OCI-LY1 (cell line): ENCODE measurements at regions not wholly inside any gene's neighbourhood (a gene's known extent, or its start where the extent isn't known, plus 50 kb on each side); places are given as distances from the start of the nearest gene placed in this dataset.

Source experiments
- H2AFZ ChIP-seq: fragments of 200-600 bp; sonication (generic), shearing (Covaris generic); 2 replicates; pipeline ENCODE4 v1.6.0; 2014; ENCODE audit warnings: antibody characterized with exemption, mild to moderate bottlenecking, low read length
- H3F3A ChIP-seq: fragments of 200-600 bp; sonication (generic), shearing (Covaris generic); 2 replicates; pipeline ENCODE4 v1.6.0; 2014; ENCODE audit warnings: mild to moderate bottlenecking, antibody characterized with exemption, low read length, moderate library complexity; ENCODE audit not compliant: insufficient read depth
- H3K27ac ChIP-seq: fragments of 200-600 bp; sonication (generic); 2 replicates; pipeline ENCODE4 v1.5.1; 2014; ENCODE audit warnings: low read length, mixed run types, mild to moderate bottlenecking, low read depth; ENCODE audit not compliant: poor library complexity, severe bottlenecking
- H3K27me3 ChIP-seq: fragments of 200-600 bp; sonication (generic); 2 replicates; pipeline ENCODE4 v1.6.0; 2014; ENCODE audit warnings: antibody characterized with exemption, mild to moderate bottlenecking, low read length, moderate library complexity; ENCODE audit not compliant: insufficient read depth
- H3K36me3 ChIP-seq: fragments of 200-600 bp; sonication (generic); 2 replicates; pipeline ENCODE4 v1.6.1; 2014; ENCODE audit warnings: mild to moderate bottlenecking, antibody characterized with exemption, low read length, moderate library complexity, mixed read lengths; ENCODE audit not compliant: insufficient read depth
- H3K4me1 ChIP-seq: fragments of 200-600 bp; sonication (generic); 2 replicates; pipeline ENCODE4 v1.5.1; 2014; ENCODE audit warnings: mild to moderate bottlenecking, low read length, moderate library complexity; ENCODE audit not compliant: insufficient read depth, severe bottlenecking
- H3K4me2 ChIP-seq: fragments of 200-600 bp; sonication (generic), shearing (Covaris generic); 2 replicates; pipeline ENCODE4 v1.6.1; 2014; ENCODE audit warnings: low read length
- H3K4me3 ChIP-seq: fragments of 200-600 bp; sonication (generic); 2 replicates; pipeline ENCODE4 v1.5.1; 2014; ENCODE audit warnings: low read length, low read depth, mild to moderate bottlenecking, mixed read lengths; ENCODE audit not compliant: poor library complexity, severe bottlenecking
- H3K79me2 ChIP-seq: fragments of 200-600 bp; shearing (Covaris generic); 2 replicates; pipeline ENCODE4 v1.6.1; 2016; ENCODE audit warnings: mixed run types, low read length, mixed read lengths; ENCODE audit not compliant: insufficient read depth
- H3K9ac ChIP-seq: fragments of 200-600 bp; sonication (generic), shearing (Covaris generic); 2 replicates; pipeline ENCODE4 v1.6.1; 2014; ENCODE audit warnings: mild to moderate bottlenecking, low read length, mixed read lengths
- H3K9me2 ChIP-seq: fragments of 200-600 bp; sonication (generic), shearing (Covaris generic); 2 replicates; pipeline ENCODE4 v1.6.1; 2014; ENCODE audit warnings: low read depth, mild to moderate bottlenecking, low read length, mixed read lengths
- H3K9me3 ChIP-seq: fragments of 200-600 bp; shearing (Covaris generic); 2 replicates; pipeline ENCODE4 v1.6.1; 2014; ENCODE audit warnings: low read length, mixed read lengths
- H4K20me1 ChIP-seq: fragments of 200-600 bp; sonication (generic), shearing (Covaris generic); 2 replicates; pipeline ENCODE4 v1.6.0; 2016; ENCODE audit warnings: mild to moderate bottlenecking, low read length; ENCODE audit not compliant: insufficient read depth
- EZH2 ChIP-seq: fragments of 200-600 bp; sonication (generic), shearing (Covaris generic); IDR thresholded peaks from 2 replicates; pipeline ENCODE4 v1.8.0; 2017; ENCODE audit warnings: borderline replicate concordance, mixed run types, mild to moderate bottlenecking, antibody characterized with exemption, low read length, moderate library complexity, mixed read lengths
- TF ChIP-seq, protein P1 (sequence below): fragments of 200-600 bp; sonication (generic), shearing (Covaris generic); IDR thresholded peaks from 2 replicates; pipeline ENCODE4 v1.5.1; 2017; ENCODE audit warnings: mild to moderate bottlenecking, antibody characterized with exemption, low read length, moderate library complexity, mixed read lengths

GRCh38 chr5:54702470-54702869 lies 184.9 kb downstream of the SNX18 start:
- Histone ChIP-seq H3K36me3 (no peaks in the 10 kb centered on the region), H3K4me1 (no peaks in the 10 kb centered on the region), H2AFZ (no peak overlapping the region), H3K27ac (no peak overlapping the region), H3K4me3 (no peak overlapping the region), H3K4me2 (no peak overlapping the region), H3K9me3 (no peaks in the 10 kb centered on the region), H3F3A (no peaks in the 10 kb centered on the region), H3K9me2 (no peaks in the 10 kb centered on the region), H4K20me1 (no peaks in the 10 kb centered on the region), H3K79me2 (no peaks in the 10 kb centered on the region), H3K27me3 (no peaks in the 10 kb centered on the region), H3K9ac (no peak overlapping the region)
- TF ChIP-seq EZH2, result no peak
- TF ChIP-seq, protein P1, sequence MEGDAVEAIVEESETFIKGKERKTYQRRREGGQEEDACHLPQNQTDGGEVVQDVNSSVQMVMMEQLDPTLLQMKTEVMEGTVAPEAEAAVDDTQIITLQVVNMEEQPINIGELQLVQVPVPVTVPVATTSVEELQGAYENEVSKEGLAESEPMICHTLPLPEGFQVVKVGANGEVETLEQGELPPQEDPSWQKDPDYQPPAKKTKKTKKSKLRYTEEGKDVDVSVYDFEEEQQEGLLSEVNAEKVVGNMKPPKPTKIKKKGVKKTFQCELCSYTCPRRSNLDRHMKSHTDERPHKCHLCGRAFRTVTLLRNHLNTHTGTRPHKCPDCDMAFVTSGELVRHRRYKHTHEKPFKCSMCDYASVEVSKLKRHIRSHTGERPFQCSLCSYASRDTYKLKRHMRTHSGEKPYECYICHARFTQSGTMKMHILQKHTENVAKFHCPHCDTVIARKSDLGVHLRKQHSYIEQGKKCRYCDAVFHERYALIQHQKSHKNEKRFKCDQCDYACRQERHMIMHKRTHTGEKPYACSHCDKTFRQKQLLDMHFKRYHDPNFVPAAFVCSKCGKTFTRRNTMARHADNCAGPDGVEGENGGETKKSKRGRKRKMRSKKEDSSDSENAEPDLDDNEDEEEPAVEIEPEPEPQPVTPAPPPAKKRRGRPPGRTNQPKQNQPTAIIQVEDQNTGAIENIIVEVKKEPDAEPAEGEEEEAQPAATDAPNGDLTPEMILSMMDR, result no peak

GRCh38 chr5:54700986-54701578 lies 183.5 kb downstream of the SNX18 start:
- TF ChIP-seq, protein P1, result no peak
- no peak for TF ChIP-seq EZH2
- H3K4me3 ChIP-seq, result no peak overlapping the region
- H3K27ac ChIP-seq, result no peak overlapping the region
- H3K36me3 ChIP-seq, result no peaks in the 10 kb centered on the region
- H3F3A ChIP-seq, result no peaks in the 10 kb centered on the region
- H3K27me3 ChIP-seq, result no peaks in the 10 kb centered on the region
- no peak overlapping the region for H2AFZ ChIP-seq
- H3K79me2 ChIP-seq, result no peaks in the 10 kb centered on the region
- H3K9ac ChIP-seq, result no peak overlapping the region
- no peaks in the 10 kb centered on the region for H3K9me3 ChIP-seq
- no peak overlapping the region for H3K4me2 ChIP-seq
- H3K4me1 ChIP-seq, result no peaks in the 10 kb centered on the region
- no peaks in the 10 kb centered on the region for H3K9me2 ChIP-seq
- no peaks in the 10 kb centered on the region for H4K20me1 ChIP-seq

- H3K79me2 ChIP-seq, result no peaks in the 10 kb centered on the region
- no peaks in the 10 kb centered on the region for H4K20me1 ChIP-seq
- no peaks in the 10 kb centered on the region for H3K4me1 ChIP-seq
- TF ChIP-seq, protein P1, result no peak
- no peak for TF ChIP-seq EZH2
- no peaks in the 10 kb centered on the region for H3K27me3 ChIP-seq
- no peaks in the 10 kb centered on the region for H3F3A ChIP-seq
- no peaks in the 10 kb centered on the region for H3K9me3 ChIP-seq
- no peak overlapping the region for H3K4me3 ChIP-seq
- H3K4me2 ChIP-seq, result no peak overlapping the region
- no peaks in the 10 kb centered on the region for H3K36me3 ChIP-seq
- no peak overlapping the region for H3K27ac ChIP-seq
- H3K9me2 ChIP-seq, result no peaks in the 10 kb centered on the region
- H2AFZ ChIP-seq, result no peak overlapping the region
- H3K9ac ChIP-seq, result no peak overlapping the region
Measured at GRCh38 chr5:54696931-54697330, 179.4 kb downstream of the SNX18 start.
